CD8-positive, alpha-beta memory T cell (primary cell): ENCODE measurements at regions not wholly inside any gene's neighbourhood (a gene's known extent, or its start where the extent isn't known, plus 50 kb on each side); places are given as distances from the start of the nearest gene placed in this dataset.

ENCODE experiments used
- CTCF ChIA-PET: fragments of 350-600 bp; sonication (Branson Sonifier 250); formaldehyde crosslinking; loops from one replicate; lab custom pipeline; 2021; ENCODE audit warnings: antibody characterized with exemption; lab: Charles Lee
- POLR2A ChIA-PET: fragments of 350-600 bp; sonication (Branson Sonifier 250); formaldehyde crosslinking; loops from one replicate; lab custom pipeline; 2021; ENCODE audit warnings: antibody characterized with exemption; lab: Charles Lee
- DNase-seq, 5 donors: peaks; one replicate each; pipeline versions ENCODE4 v3.0.0 to v3.0.0-alpha.2; 2020 to 2022; ENCODE audit warnings: mixed read lengths in 1 of 5
- H3K27ac ChIP-seq: one replicate; pipeline ENCODE4 v1.7.0; 2013; ENCODE audit warnings: low read depth, mild to moderate bottlenecking, low read length, moderate library complexity
- H3K27me3 ChIP-seq: 2 replicates; pipeline ENCODE4 v1.7.0; 2013; ENCODE audit warnings: low read length, mild to moderate bottlenecking; ENCODE audit not compliant: insufficient read depth, poor library complexity, severe bottlenecking
- H3K36me3 ChIP-seq: 2 replicates; pipeline ENCODE4 v1.7.0; 2013; ENCODE audit warnings: mild to moderate bottlenecking, low read length, moderate library complexity; ENCODE audit not compliant: insufficient read depth
- H3K4me1 ChIP-seq: 2 replicates; pipeline ENCODE4 v1.7.0; 2013; ENCODE audit warnings: mild to moderate bottlenecking, low read length, moderate library complexity; ENCODE audit not compliant: insufficient read depth
- H3K4me3 ChIP-seq: 2 replicates; pipeline ENCODE4 v1.7.0; 2013; ENCODE audit warnings: mild to moderate bottlenecking, low read length
- H3K9me3 ChIP-seq: 2 replicates; pipeline ENCODE4 v1.7.0; 2013; ENCODE audit warnings: mild to moderate bottlenecking, low read length
- H3K27ac Mint-ChIP-seq, 8 donors: one replicate each; pipeline ENCODE4 v1.8.0; 2020 to 2021; ENCODE audit warnings: mixed read lengths in 8 of 8, mild to moderate bottlenecking in 6 of 8, inconsistent platforms in 3 of 8, moderate library complexity in 3 of 8
- H3K27me3 Mint-ChIP-seq, 2 donors: one replicate each; pipeline ENCODE4 v1.8.0; 2020 to 2021; ENCODE audit warnings: mixed read lengths in 2 of 2, mild to moderate bottlenecking in 1 of 2, moderate library complexity in 1 of 2
- H3K36me3 Mint-ChIP-seq, 3 donors: one replicate each; pipeline ENCODE4 v1.8.0; 2020 to 2021; ENCODE audit warnings: mixed read lengths in 3 of 3, inconsistent platforms in 1 of 3, mild to moderate bottlenecking in 1 of 3
- H3K4me1 Mint-ChIP-seq, 3 donors: one replicate each; pipeline ENCODE4 v1.8.0; 2020 to 2021; ENCODE audit warnings: mixed read lengths in 3 of 3, inconsistent platforms in 1 of 3, mild to moderate bottlenecking in 1 of 3
- H3K4me3 Mint-ChIP-seq, 7 donors: one replicate each; pipeline ENCODE4 v1.8.0; 2020 to 2021; ENCODE audit warnings: mixed read lengths in 7 of 7, mild to moderate bottlenecking in 6 of 7, moderate library complexity in 4 of 7, inconsistent platforms in 2 of 7
- H3K9me3 Mint-ChIP-seq, 5 donors: one replicate each; pipeline ENCODE4 v1.8.0; 2020 to 2022; ENCODE audit warnings: mixed read lengths in 5 of 5, mild to moderate bottlenecking in 3 of 5, moderate library complexity in 2 of 5, inconsistent platforms in 1 of 5

DNA sequence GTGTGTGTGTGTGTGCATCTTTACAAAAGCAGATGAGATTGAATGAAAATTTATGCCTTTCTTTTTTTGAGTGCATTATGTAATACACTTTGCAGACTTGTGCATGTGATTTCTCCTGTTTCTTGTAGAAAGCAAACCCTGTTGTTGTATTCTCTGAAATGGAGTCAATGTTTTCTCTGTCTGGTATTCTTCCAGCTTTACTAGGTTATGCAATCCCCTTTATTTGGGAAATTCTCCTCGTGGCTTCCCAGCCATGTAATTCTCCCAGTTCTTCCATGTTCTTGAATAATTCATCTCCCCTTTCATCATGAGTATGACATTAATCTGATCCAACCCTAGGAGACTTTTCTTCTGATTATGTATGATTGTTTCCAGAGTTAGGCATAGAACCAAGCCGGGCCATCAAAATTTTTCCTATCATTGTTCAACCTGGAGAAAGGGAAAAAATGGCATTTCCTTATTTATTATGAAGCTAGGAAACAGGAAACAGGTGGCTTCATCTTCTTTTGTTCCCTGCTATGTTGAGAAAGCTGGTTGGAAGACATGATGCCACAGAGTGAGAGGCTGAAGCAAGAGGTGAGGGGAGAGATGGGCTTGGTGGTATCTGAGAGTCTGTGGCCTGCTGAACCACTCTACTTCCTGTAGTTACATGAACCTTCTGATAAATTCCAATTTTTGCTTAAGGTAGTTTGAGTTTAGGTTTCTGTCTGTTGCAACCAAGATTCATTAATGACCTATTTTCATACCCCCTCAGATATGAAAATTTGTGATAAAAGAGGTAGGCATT, 68.8 kb downstream of the PRL start:
- CTCF ChIA-PET = no interaction called here

DNA sequence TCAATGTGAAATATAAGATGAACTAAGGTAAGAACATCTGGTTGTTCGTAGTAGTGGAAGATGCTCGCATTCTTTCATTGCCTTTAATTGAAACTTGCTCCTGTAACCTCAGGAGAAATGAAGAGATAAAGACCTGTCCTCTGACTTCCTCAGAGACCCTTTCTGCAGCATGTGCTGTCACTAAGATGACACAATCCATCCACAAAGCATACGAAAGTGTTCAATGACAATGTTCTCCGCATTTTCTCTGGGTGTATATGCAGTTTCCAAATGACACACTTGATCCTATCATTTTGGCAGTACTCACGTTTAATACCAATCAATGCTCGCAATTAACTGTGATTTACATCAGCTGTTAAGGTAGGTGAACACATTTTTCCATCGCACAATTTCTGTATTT, 65.8 kb downstream of the PRL start:
- Histone ChIP-seq H3K27ac (no peak overlapping the region), H3K36me3 (no peaks in the 10 kb centered on the region), H3K9me3 (no peaks in the 10 kb centered on the region), H3K4me3 (no peak overlapping the region), H3K27me3 (no peaks in the 10 kb centered on the region), H3K4me1 (no peaks in the 10 kb centered on the region)
- no peak for DNase-seq
- ChIA-PET CTCF (no interaction called here), POLR2A (no interaction called here)
- H3K36me3 Mint-ChIP-seq = no peaks in the 10 kb centered on the region
- no peak overlapping the region for H3K4me3 Mint-ChIP-seq
- H3K9me3 Mint-ChIP-seq = peaks cover 0 to 5% (median 4%) of the 10 kb centered on the region in 5 donors
- H3K27ac Mint-ChIP-seq = no peak overlapping the region
- H3K27me3 Mint-ChIP-seq = no peaks in the 10 kb centered on the region
- no peaks in the 10 kb centered on the region for H3K4me1 Mint-ChIP-seq

More for the DNA sequence above, 68.8 kb downstream of the PRL start:
- Histone ChIP-seq H3K27ac (no peak overlapping the region), H3K27me3 (no peaks in the 10 kb centered on the region), H3K9me3 (no peaks in the 10 kb centered on the region), H3K4me3 (no peak overlapping the region), H3K36me3 (no peaks in the 10 kb centered on the region), H3K4me1 (no peaks in the 10 kb centered on the region)
- Mint-ChIP-seq H3K36me3 (no peaks in the 10 kb centered on the region), H3K4me1 (no peaks in the 10 kb centered on the region), H3K27me3 (no peaks in the 10 kb centered on the region), H3K4me3 (no peak overlapping the region), H3K27ac (no peak overlapping the region), H3K9me3 (peaks cover 0 to 5% (median 0%) of the 10 kb centered on the region in 5 donors)
- POLR2A ChIA-PET = no interaction called here
- DNase-seq = no peak

DNA sequence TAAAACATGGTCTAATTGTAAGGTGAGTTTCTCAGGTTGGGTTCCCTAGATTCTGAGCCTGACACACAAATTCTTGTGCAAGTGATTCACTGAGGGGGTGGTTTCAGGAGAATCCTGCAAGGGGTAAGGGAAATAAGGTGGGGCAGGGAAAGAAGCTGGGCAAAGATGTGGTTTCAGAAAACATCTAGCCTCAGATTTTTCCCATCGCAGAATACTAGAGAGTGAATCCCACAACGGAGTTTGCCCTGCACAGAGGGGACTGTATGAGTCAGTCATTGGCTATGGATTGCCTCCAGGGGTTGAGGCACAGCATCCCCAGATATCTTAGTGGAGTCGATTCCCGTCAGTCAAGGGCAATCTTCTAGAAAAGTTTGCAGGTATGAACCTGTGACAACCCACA, 65.2 kb downstream of the PRL start:
- CTCF ChIA-PET = interaction anchor here (1.1 kb wide), 1 partner anchor 35 kb away, joined by 4 read pairs; no protein-coding TSS in a partner anchor
- H3K27me3 Mint-ChIP-seq = no peaks in the 10 kb centered on the region

DNA sequence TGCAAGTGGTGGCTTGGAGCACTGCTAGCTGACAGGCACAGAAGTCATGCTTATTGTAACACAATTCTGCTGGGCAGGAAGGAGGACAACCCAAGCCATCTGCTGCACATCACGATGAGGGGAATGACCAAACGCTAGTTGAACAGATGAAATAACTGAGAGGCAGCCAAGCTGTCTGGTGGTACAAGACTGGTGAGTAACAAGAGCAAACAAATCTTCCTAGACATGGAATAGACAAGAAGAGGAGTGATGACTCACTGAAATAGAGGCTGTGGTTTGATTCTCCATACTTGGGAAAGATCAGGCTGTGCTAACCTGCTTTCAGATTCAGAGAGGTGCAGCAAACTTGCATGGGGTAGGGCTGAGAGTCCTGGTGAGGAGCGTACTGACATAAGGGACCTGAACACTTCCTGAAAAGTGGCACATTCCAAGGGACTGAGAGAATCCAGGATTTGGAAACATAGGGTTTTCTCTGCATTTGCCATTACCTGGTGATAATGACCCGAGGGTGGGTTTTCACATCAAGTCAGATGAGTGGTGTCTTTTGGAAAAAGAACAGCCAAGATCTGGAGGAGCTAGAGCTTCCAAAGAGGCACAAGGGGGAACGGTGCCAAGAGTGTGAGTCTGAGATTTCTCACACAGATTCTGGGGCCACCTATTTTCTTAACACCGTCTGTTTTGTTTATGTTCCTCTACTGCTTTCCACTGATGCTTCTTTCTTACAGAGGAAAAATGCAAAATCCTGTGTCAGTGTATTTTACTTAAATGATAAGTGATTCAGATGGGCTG, 60.0 kb downstream of the PRL start:
- Histone ChIP-seq H3K27ac (no peak overlapping the region), H3K27me3 (no peaks in the 10 kb centered on the region), H3K36me3 (no peaks in the 10 kb centered on the region), H3K4me1 (no peaks in the 10 kb centered on the region), H3K4me3 (no peak overlapping the region), H3K9me3 (no peaks in the 10 kb centered on the region)
- H3K36me3 Mint-ChIP-seq = no peaks in the 10 kb centered on the region
- no peak for DNase-seq
- ChIA-PET POLR2A (no interaction called here), CTCF (no interaction called here)
- no peak overlapping the region for H3K4me3 Mint-ChIP-seq
- H3K9me3 Mint-ChIP-seq = peaks cover 0 to 12% (median 5%) of the 10 kb centered on the region in 5 donors
- no peaks in the 10 kb centered on the region for H3K27me3 Mint-ChIP-seq
- H3K27ac Mint-ChIP-seq = no peak overlapping the region
- H3K4me1 Mint-ChIP-seq = no peaks in the 10 kb centered on the region

More for the DNA sequence above, 65.2 kb downstream of the PRL start:
- Mint-ChIP-seq H3K4me3 (no peak overlapping the region), H3K36me3 (no peaks in the 10 kb centered on the region), H3K27ac (no peak overlapping the region), H3K4me1 (no peaks in the 10 kb centered on the region), H3K9me3 (peaks cover 0 to 6% (median 3%) of the 10 kb centered on the region in 5 donors)
- Histone ChIP-seq H3K27ac (no peak overlapping the region), H3K27me3 (no peaks in the 10 kb centered on the region), H3K4me3 (no peak overlapping the region), H3K36me3 (no peaks in the 10 kb centered on the region), H3K4me1 (no peaks in the 10 kb centered on the region), H3K9me3 (no peaks in the 10 kb centered on the region)
- POLR2A ChIA-PET = no interaction called here
- DNase-seq = no peak
